GM23338 (cell line): ENCODE measurements at regions not wholly inside any gene's neighbourhood (a gene's known extent, or its start where the extent isn't known, plus 50 kb on each side); places are given as distances from the start of the nearest gene placed in this dataset.

ENCODE experiments used
- ATAC-seq: fragments of 200-7000 bp; cut with Tn5 transposase; 3 replicates; pipeline ENCODE4 v1.9.1; 2020
- DNase-seq: peaks from one replicate; pipeline ENCODE4 v3.0.0-alpha.2; 2015; ENCODE audit warnings: low spot score
- H2AFZ ChIP-seq: fragments of 200-600 bp; sonication (generic); 2 replicates; pipeline ENCODE4 v1.8.0; 2016; ENCODE audit warnings: antibody characterized with exemption, mild to moderate bottlenecking, moderate library complexity
- H3F3A ChIP-seq: fragments of 200-600 bp; sonication (generic); replicated peaks from 2 replicates; pipeline ENCODE4 v1.8.0; 2017; ENCODE audit warnings: antibody characterized with exemption, mixed run types, low read depth
- H3K27ac ChIP-seq: fragments of 200-600 bp; sonication (generic); 2 replicates; pipeline ENCODE4 v1.6.1; 2016; ENCODE audit warnings: low read depth
- H3K27me3 ChIP-seq: fragments of 200-600 bp; sonication (generic); 2 replicates; pipeline ENCODE4 v1.8.0; 2016; ENCODE audit warnings: mild to moderate bottlenecking, mixed run types, moderate library complexity; ENCODE audit not compliant: insufficient read depth
- H3K36me3 ChIP-seq: fragments of 200-600 bp; sonication (generic); 2 replicates; pipeline ENCODE4 v1.8.0; 2016; ENCODE audit warnings: mild to moderate bottlenecking; ENCODE audit not compliant: insufficient read depth
- H3K4me1 ChIP-seq: fragments of 200-600 bp; sonication (generic); 2 replicates; pipeline ENCODE4 v1.8.0; 2016; ENCODE audit warnings: mild to moderate bottlenecking, moderate library complexity; ENCODE audit not compliant: insufficient read depth
- H3K4me2 ChIP-seq: fragments of 200-600 bp; sonication (generic); 2 replicates; pipeline ENCODE4 v1.7.1; 2017; ENCODE audit warnings: mixed run types
- H3K4me3 ChIP-seq: fragments of 200-600 bp; sonication (generic); 2 replicates; pipeline ENCODE4 v1.6.1; 2016; ENCODE audit warnings: mixed run types
- H3K79me2 ChIP-seq: fragments of 200-600 bp; sonication (generic); replicated peaks from 2 replicates; pipeline ENCODE4 v1.8.0; 2017; ENCODE audit warnings: mild to moderate bottlenecking; ENCODE audit not compliant: insufficient read depth
- H3K9me2 ChIP-seq: fragments of 200-600 bp; sonication (generic); 2 replicates; pipeline ENCODE4 v1.8.0; 2017; ENCODE audit not compliant: insufficient read depth
- H4K20me1 ChIP-seq: fragments of 200-600 bp; sonication (generic); replicated peaks from 2 replicates; pipeline ENCODE4 v1.8.0; 2017; ENCODE audit warnings: mild to moderate bottlenecking; ENCODE audit not compliant: insufficient read depth
- H3K27ac Mint-ChIP-seq: 2 replicates; pipeline ENCODE4 v1.8.0; 2020; ENCODE audit warnings: inconsistent platforms, mild to moderate bottlenecking, moderate library complexity, mixed read lengths
- H3K27me3 Mint-ChIP-seq: 3 replicates; pipeline ENCODE4 v1.8.0; 2022; ENCODE audit warnings: low read depth, mild to moderate bottlenecking, moderate library complexity, mixed read lengths, inconsistent platforms; ENCODE audit not compliant: insufficient read depth, poor library complexity
- H3K36me3 Mint-ChIP-seq: 3 replicates; pipeline ENCODE4 v1.8.0; 2021; ENCODE audit warnings: low read depth, mild to moderate bottlenecking, inconsistent platforms, moderate library complexity, mixed read lengths
- H3K4me1 Mint-ChIP-seq: 3 replicates; pipeline ENCODE4 v1.8.0; 2020; ENCODE audit warnings: mild to moderate bottlenecking, inconsistent platforms, mixed read lengths
- H3K4me3 Mint-ChIP-seq: 3 replicates; pipeline ENCODE4 v1.8.0; 2021; ENCODE audit warnings: moderate library complexity, mild to moderate bottlenecking, inconsistent platforms, mixed read lengths
- H3K9me3 Mint-ChIP-seq: 3 replicates; pipeline ENCODE4 v1.8.0; 2020; ENCODE audit warnings: moderate library complexity, mild to moderate bottlenecking, inconsistent platforms, mixed read lengths
- CREB1 ChIP-seq: fragments of 250-450 bp; sonication (Bioruptor Pico); IDR thresholded peaks from 2 replicates; pipeline ENCODE4 v1.5.0; 2020; ENCODE audit warnings: low read depth, mild to moderate bottlenecking, moderate library complexity
- EZH2phosphoT487 ChIP-seq: fragments of 200-600 bp; sonication (generic); IDR thresholded peaks from one replicate; pipeline ENCODE4 v1.8.1; 2018; ENCODE audit warnings: antibody characterized with exemption; ENCODE audit not compliant: unreplicated experiment
- JUNB ChIP-seq: IDR thresholded peaks from one replicate; pipeline ENCODE4 v1.6.1; 2016; ENCODE audit warnings: antibody characterized with exemption; ENCODE audit not compliant: unreplicated experiment
- TF ChIP-seq, protein P1 (sequence below): fragments of 250-450 bp; sonication (Bioruptor Pico); IDR thresholded peaks from 2 replicates; pipeline ENCODE4 v1.5.0; 2020; ENCODE audit warnings: mild to moderate bottlenecking, moderate library complexity
- TF ChIP-seq, protein P2 (sequence below): IDR thresholded peaks from one replicate; pipeline ENCODE4 v1.6.1; 2018; ENCODE audit warnings: antibody characterized with exemption; ENCODE audit not compliant: unreplicated experiment
- TF ChIP-seq, protein P3 (sequence below), 2 experiments: fragments of 200-600 bp in 1 of 2; sonication (generic) in 1 of 2; conservative IDR thresholded peaks; 2 replicates each; pipeline versions ENCODE4 v1.5.1 to v1.6.1; 2016 to 2017; ENCODE audit warnings: antibody characterized with exemption in 2 of 2, low read depth in 2 of 2, mild to moderate bottlenecking in 2 of 2, moderate library complexity in 1 of 2

DNA sequence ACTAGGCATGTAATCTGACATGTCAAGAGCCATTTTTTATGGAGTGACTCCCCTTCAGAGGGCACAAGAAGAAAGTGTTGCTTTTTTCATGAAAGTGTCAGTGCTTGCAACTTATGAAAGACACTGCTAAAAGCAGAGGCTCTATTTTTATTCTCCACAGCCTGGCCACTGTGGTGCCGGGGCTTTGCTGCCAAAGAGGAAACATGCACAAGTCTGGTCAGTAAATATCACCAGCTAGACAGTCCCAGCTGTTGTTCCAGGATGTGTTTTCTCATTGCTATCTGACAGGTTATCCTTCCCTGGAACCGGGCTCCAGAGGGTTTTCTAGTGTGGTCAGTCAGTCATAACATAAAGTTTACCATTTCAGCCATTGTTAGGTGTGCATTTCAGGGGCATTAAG, 180.7 kb upstream of the PITRM1 start (continued):
- no peak for TF ChIP-seq CREB1 (CRISPR knock-in tag)
- TF ChIP-seq, protein P1, sequence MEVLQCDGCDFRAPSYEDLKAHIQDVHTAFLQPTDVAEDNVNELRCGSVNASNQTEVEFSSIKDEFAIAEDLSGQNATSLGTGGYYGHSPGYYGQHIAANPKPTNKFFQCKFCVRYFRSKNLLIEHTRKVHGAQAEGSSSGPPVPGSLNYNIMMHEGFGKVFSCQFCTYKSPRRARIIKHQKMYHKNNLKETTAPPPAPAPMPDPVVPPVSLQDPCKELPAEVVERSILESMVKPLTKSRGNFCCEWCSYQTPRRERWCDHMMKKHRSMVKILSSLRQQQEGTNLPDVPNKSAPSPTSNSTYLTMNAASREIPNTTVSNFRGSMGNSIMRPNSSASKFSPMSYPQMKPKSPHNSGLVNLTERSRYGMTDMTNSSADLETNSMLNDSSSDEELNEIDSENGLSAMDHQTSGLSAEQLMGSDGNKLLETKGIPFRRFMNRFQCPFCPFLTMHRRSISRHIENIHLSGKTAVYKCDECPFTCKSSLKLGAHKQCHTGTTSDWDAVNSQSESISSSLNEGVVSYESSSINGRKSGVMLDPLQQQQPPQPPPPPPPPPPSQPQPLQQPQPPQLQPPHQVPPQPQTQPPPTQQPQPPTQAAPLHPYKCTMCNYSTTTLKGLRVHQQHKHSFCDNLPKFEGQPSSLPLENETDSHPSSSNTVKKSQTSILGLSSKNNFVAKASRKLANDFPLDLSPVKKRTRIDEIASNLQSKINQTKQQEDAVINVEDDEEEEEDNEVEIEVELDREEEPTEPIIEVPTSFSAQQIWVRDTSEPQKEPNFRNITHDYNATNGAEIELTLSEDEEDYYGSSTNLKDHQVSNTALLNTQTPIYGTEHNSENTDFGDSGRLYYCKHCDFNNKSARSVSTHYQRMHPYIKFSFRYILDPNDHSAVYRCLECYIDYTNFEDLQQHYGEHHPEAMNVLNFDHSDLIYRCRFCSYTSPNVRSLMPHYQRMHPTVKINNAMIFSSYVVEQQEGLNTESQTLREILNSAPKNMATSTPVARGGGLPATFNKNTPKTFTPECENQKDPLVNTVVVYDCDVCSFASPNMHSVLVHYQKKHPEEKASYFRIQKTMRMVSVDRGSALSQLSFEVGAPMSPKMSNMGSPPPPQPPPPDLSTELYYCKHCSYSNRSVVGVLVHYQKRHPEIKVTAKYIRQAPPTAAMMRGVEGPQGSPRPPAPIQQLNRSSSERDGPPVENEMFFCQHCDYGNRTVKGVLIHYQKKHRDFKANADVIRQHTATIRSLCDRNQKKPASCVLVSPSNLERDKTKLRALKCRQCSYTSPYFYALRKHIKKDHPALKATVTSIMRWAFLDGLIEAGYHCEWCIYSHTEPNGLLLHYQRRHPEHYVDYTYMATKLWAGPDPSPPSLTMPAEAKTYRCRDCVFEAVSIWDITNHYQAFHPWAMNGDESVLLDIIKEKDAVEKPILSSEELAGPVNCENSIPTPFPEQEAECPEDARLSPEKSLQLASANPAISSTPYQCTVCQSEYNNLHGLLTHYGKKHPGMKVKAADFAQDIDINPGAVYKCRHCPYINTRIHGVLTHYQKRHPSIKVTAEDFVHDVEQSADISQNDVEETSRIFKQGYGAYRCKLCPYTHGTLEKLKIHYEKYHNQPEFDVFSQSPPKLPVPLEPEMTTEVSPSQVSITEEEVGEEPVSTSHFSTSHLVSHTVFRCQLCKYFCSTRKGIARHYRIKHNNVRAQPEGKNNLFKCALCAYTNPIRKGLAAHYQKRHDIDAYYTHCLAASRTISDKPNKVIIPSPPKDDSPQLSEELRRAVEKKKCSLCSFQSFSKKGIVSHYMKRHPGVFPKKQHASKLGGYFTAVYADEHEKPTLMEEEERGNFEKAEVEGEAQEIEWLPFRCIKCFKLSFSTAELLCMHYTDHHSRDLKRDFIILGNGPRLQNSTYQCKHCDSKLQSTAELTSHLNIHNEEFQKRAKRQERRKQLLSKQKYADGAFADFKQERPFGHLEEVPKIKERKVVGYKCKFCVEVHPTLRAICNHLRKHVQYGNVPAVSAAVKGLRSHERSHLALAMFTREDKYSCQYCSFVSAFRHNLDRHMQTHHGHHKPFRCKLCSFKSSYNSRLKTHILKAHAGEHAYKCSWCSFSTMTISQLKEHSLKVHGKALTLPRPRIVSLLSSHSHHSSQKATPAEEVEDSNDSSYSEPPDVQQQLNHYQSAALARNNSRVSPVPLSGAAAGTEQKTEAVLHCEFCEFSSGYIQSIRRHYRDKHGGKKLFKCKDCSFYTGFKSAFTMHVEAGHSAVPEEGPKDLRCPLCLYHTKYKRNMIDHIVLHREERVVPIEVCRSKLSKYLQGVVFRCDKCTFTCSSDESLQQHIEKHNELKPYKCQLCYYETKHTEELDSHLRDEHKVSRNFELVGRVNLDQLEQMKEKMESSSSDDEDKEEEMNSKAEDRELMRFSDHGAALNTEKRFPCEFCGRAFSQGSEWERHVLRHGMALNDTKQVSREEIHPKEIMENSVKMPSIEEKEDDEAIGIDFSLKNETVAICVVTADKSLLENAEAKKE (CRISPR knock-in tag) = no peak

DNA sequence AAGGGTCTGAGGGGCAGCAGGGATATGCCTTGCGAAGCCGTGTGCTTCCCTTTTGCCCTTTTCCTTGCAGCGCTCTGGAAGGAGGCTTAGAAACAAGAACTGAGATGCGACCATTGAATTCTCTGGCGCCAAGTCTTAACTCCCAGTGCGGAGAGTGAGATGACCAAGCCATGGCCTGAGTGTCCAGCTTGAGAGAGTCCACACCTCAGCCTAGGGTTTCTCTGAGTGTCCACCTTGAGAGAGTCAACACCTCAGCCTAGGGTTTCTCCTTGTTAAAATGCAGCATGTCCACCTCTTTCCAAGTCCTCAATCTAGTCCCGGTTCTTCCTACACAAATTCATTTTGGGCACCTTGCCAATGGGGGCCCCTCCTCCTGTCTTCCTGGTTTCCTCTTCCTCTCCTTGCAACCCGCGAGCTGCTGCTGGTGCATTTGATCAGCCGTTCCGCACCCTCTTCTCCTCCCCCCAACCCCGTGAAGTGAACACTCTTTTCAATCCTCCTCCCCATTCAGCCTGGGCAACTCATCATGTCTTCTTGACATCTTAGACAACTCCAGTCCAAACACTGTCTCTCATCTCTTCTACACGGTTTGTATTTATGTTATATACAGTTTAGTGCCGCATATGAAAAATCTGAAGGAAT, 178.2 kb upstream of the PITRM1 start:
- no peaks in the 10 kb centered on the region for H3K4me1 ChIP-seq
- H2AFZ ChIP-seq = peak overlapping the region; percentile 87; the same call in 1 of the 2 replicates
- H3K9me2 ChIP-seq = no peaks in the 10 kb centered on the region
- H3K27me3 ChIP-seq = no peaks in the 10 kb centered on the region
- Mint-ChIP-seq H3K4me3 (no peak overlapping the region), H3K4me1 (no peaks in the 10 kb centered on the region; the same call in 2 of the 3 replicates), H3K36me3 (peaks cover 3% of the 10 kb centered on the region; the same call in 1 of the 3 replicates), H3K27me3 (peaks cover 5% of the 10 kb centered on the region), H3K27ac (no peak overlapping the region), H3K9me3 (peaks cover 8% of the 10 kb centered on the region; the same call in 2 of the 3 replicates)
- H3K4me3 ChIP-seq = no peak overlapping the region
- no peaks in the 10 kb centered on the region for H4K20me1 ChIP-seq
- H3K4me2 ChIP-seq = no peak overlapping the region
- no peaks in the 10 kb centered on the region for H3K79me2 ChIP-seq
- no peak overlapping the region for H3K27ac ChIP-seq
- H3F3A ChIP-seq = no peaks in the 10 kb centered on the region
- DNase-seq = no peak
- ATAC-seq = no peak
- no peaks in the 10 kb centered on the region for H3K36me3 ChIP-seq
- TF ChIP-seq, protein P2, sequence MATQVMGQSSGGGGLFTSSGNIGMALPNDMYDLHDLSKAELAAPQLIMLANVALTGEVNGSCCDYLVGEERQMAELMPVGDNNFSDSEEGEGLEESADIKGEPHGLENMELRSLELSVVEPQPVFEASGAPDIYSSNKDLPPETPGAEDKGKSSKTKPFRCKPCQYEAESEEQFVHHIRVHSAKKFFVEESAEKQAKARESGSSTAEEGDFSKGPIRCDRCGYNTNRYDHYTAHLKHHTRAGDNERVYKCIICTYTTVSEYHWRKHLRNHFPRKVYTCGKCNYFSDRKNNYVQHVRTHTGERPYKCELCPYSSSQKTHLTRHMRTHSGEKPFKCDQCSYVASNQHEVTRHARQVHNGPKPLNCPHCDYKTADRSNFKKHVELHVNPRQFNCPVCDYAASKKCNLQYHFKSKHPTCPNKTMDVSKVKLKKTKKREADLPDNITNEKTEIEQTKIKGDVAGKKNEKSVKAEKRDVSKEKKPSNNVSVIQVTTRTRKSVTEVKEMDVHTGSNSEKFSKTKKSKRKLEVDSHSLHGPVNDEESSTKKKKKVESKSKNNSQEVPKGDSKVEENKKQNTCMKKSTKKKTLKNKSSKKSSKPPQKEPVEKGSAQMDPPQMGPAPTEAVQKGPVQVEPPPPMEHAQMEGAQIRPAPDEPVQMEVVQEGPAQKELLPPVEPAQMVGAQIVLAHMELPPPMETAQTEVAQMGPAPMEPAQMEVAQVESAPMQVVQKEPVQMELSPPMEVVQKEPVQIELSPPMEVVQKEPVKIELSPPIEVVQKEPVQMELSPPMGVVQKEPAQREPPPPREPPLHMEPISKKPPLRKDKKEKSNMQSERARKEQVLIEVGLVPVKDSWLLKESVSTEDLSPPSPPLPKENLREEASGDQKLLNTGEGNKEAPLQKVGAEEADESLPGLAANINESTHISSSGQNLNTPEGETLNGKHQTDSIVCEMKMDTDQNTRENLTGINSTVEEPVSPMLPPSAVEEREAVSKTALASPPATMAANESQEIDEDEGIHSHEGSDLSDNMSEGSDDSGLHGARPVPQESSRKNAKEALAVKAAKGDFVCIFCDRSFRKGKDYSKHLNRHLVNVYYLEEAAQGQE = no peak
- TF ChIP-seq JUNB = no peak
- TF ChIP-seq, protein P3, sequence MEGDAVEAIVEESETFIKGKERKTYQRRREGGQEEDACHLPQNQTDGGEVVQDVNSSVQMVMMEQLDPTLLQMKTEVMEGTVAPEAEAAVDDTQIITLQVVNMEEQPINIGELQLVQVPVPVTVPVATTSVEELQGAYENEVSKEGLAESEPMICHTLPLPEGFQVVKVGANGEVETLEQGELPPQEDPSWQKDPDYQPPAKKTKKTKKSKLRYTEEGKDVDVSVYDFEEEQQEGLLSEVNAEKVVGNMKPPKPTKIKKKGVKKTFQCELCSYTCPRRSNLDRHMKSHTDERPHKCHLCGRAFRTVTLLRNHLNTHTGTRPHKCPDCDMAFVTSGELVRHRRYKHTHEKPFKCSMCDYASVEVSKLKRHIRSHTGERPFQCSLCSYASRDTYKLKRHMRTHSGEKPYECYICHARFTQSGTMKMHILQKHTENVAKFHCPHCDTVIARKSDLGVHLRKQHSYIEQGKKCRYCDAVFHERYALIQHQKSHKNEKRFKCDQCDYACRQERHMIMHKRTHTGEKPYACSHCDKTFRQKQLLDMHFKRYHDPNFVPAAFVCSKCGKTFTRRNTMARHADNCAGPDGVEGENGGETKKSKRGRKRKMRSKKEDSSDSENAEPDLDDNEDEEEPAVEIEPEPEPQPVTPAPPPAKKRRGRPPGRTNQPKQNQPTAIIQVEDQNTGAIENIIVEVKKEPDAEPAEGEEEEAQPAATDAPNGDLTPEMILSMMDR (conservative IDR thresholded peaks at IDR 0.05; ENCODE audit: low read depth in 2 of 2) = no peak
- no peak for TF ChIP-seq EZH2phosphoT487
- TF ChIP-seq CREB1 (CRISPR knock-in tag) = no peak
